ENCODE measurements at regions not wholly inside any gene's neighbourhood (a gene's known extent, or its start where the extent isn't known, plus 50 kb on each side); places are given as distances from the start of the nearest gene placed in this dataset.

GRCh38 chr5:161630948-161631347 lies 54.6 kb upstream of the GABRA6 start:
- no peaks in the 10 kb centered on the region for H3K27me3 ChIP-seq (ENCODE audit: control insufficient read depth in 3 of 3, insufficient read depth in 3 of 3, low read depth in 1 of 3, low read length in 3 of 3)
- H3K4me2 ChIP-seq (ENCODE audit: insufficient read depth, low read length, poor library complexity, severe bottlenecking): no peak overlapping the region
- no peak overlapping the region for H3K4ac ChIP-seq (ENCODE audit: low read length)
- no peaks in the 10 kb centered on the region for H3K4me1 ChIP-seq (ENCODE audit: control insufficient read depth in 2 of 2, insufficient read depth in 1 of 2, low read depth in 1 of 2, low read length in 2 of 2)
- no peak overlapping the region for H3K9ac ChIP-seq (ENCODE audit: low read depth, low read length, poor library complexity)
- no peak overlapping the region for H2BK15ac ChIP-seq (ENCODE audit: low read length)
- no peak overlapping the region for H2AK5ac ChIP-seq (ENCODE audit: low read depth, low read length)
- no peaks in the 10 kb centered on the region for H3K36me3 ChIP-seq (replicated peaks in 1 of 2; ENCODE audit: control insufficient read depth in 2 of 2, insufficient read depth in 2 of 2, low read length in 2 of 2)
- no peak overlapping the region for H3K23ac ChIP-seq (ENCODE audit: low read depth, low read length, poor library complexity)
- H2BK5ac ChIP-seq (ENCODE audit: low read length): no peak overlapping the region
- no CpG with 5 or more reads among the region's 14 CpGs for WGBS, 2 donors (ENCODE audit: extremely low coverage in 2 of 2, insufficient read length in 2 of 2, insufficient replicate concordance in 1 of 2)
- H2BK120ac ChIP-seq (ENCODE audit: low read depth, low read length): no peak overlapping the region
- no peak overlapping the region for H3K4me3 ChIP-seq (ENCODE audit: low read length in 2 of 2)
- H4K8ac ChIP-seq (ENCODE audit: low read depth, low read length): no peak overlapping the region
- no peak overlapping the region for H2AFZ ChIP-seq (ENCODE audit: low read length)
- peak overlapping the region; percentile 53 for H3K18ac ChIP-seq (ENCODE audit: low read length)
- no peak overlapping the region for H4K91ac ChIP-seq (ENCODE audit: low read depth, low read length, poor library complexity)
- H3K79me1 ChIP-seq (ENCODE audit: low read depth, low read length): no peaks in the 10 kb centered on the region
- no peak overlapping the region for H2BK12ac ChIP-seq (ENCODE audit: low read length)
- DNase-seq (ENCODE audit: low spot score): no peak
- no peak overlapping the region for H3K27ac ChIP-seq (replicated peaks; ENCODE audit: low read length)
- no peak overlapping the region for H3K14ac ChIP-seq (ENCODE audit: low read length)
- no peaks in the 10 kb centered on the region for H3K9me3 ChIP-seq (replicated peaks in 1 of 2; ENCODE audit: control insufficient read depth in 2 of 2, insufficient read depth in 1 of 2, low read depth in 1 of 2, low read length in 2 of 2)

GRCh38 chr5:161625673-161626072 lies 59.8 kb upstream of the GABRA6 start:
- H2BK12ac ChIP-seq (ENCODE audit: low read length): no peak overlapping the region
- no CpG with 5 or more reads among the region's 1 CpG for WGBS, 2 donors (ENCODE audit: extremely low coverage in 2 of 2, insufficient read length in 2 of 2, insufficient replicate concordance in 1 of 2)
- H3K23ac ChIP-seq (ENCODE audit: low read depth, low read length, poor library complexity): no peak overlapping the region
- H2BK120ac ChIP-seq (ENCODE audit: low read depth, low read length): no peak overlapping the region
- no peak for DNase-seq (ENCODE audit: low spot score)
- H3K27me3 ChIP-seq (ENCODE audit: control insufficient read depth in 3 of 3, insufficient read depth in 3 of 3, low read depth in 1 of 3, low read length in 3 of 3): no peaks in the 10 kb centered on the region
- no peak overlapping the region for H4K91ac ChIP-seq (ENCODE audit: low read depth, low read length, poor library complexity)
- no peaks in the 10 kb centered on the region for H3K9me3 ChIP-seq (replicated peaks in 1 of 2; ENCODE audit: control insufficient read depth in 2 of 2, insufficient read depth in 1 of 2, low read depth in 1 of 2, low read length in 2 of 2)
- no peaks in the 10 kb centered on the region for H3K4me1 ChIP-seq (ENCODE audit: control insufficient read depth in 2 of 2, insufficient read depth in 1 of 2, low read depth in 1 of 2, low read length in 2 of 2)
- H3K36me3 ChIP-seq (replicated peaks in 1 of 2; ENCODE audit: control insufficient read depth in 2 of 2, insufficient read depth in 2 of 2, low read length in 2 of 2): no peaks in the 10 kb centered on the region
- no peak overlapping the region for H2BK5ac ChIP-seq (ENCODE audit: low read length)
- H2AFZ ChIP-seq (ENCODE audit: low read length): no peak overlapping the region
- no peak overlapping the region for H3K4me2 ChIP-seq (ENCODE audit: insufficient read depth, low read length, poor library complexity, severe bottlenecking)
- no peak overlapping the region for H2BK15ac ChIP-seq (ENCODE audit: low read length)
- H3K9ac ChIP-seq (ENCODE audit: low read depth, low read length, poor library complexity): no peak overlapping the region
- no peak overlapping the region for H3K4ac ChIP-seq (ENCODE audit: low read length)
- H3K4me3 ChIP-seq (ENCODE audit: low read length in 2 of 2): no peak overlapping the region
- no peaks in the 10 kb centered on the region for H3K79me1 ChIP-seq (ENCODE audit: low read depth, low read length)
- no peak overlapping the region for H4K8ac ChIP-seq (ENCODE audit: low read depth, low read length)
- H2AK5ac ChIP-seq (ENCODE audit: low read depth, low read length): no peak overlapping the region
- no peak overlapping the region for H3K18ac ChIP-seq (ENCODE audit: low read length)
- H3K14ac ChIP-seq (ENCODE audit: low read length): no peak overlapping the region
- H3K27ac ChIP-seq (replicated peaks; ENCODE audit: low read length): no peak overlapping the region

GRCh38 chr5:161614342-161614741 lies 67.8 kb upstream of the GABRB2 start:
- H3K9me3 ChIP-seq (replicated peaks in 1 of 2; ENCODE audit: control insufficient read depth in 2 of 2, insufficient read depth in 1 of 2, low read depth in 1 of 2, low read length in 2 of 2): no peaks in the 10 kb centered on the region
- H3K4ac ChIP-seq (ENCODE audit: low read length): no peak overlapping the region
- no peak overlapping the region for H4K91ac ChIP-seq (ENCODE audit: low read depth, low read length, poor library complexity)
- no peak for DNase-seq (ENCODE audit: low spot score)
- no peaks in the 10 kb centered on the region for H3K27me3 ChIP-seq (ENCODE audit: control insufficient read depth in 3 of 3, insufficient read depth in 3 of 3, low read depth in 1 of 3, low read length in 3 of 3)
- no peak overlapping the region for H3K14ac ChIP-seq (ENCODE audit: low read length)
- WGBS, 2 donors (ENCODE audit: extremely low coverage in 2 of 2, insufficient read length in 2 of 2, insufficient replicate concordance in 1 of 2): no CpG with 5 or more reads among the region's 2 CpGs
- H3K4me3 ChIP-seq (ENCODE audit: low read length in 2 of 2): no peak overlapping the region
- no peaks in the 10 kb centered on the region for H3K79me1 ChIP-seq (ENCODE audit: low read depth, low read length)
- H2AK5ac ChIP-seq (ENCODE audit: low read depth, low read length): no peak overlapping the region
- no peak overlapping the region for H3K4me2 ChIP-seq (ENCODE audit: insufficient read depth, low read length, poor library complexity, severe bottlenecking)
- H2BK5ac ChIP-seq (ENCODE audit: low read length): no peak overlapping the region
- H3K36me3 ChIP-seq (replicated peaks in 1 of 2; ENCODE audit: control insufficient read depth in 2 of 2, insufficient read depth in 2 of 2, low read length in 2 of 2): no peaks in the 10 kb centered on the region
- no peak overlapping the region for H3K27ac ChIP-seq (replicated peaks; ENCODE audit: low read length)
- H3K9ac ChIP-seq (ENCODE audit: low read depth, low read length, poor library complexity): no peak overlapping the region
- H3K23ac ChIP-seq (ENCODE audit: low read depth, low read length, poor library complexity): no peak overlapping the region
- no peak overlapping the region for H3K18ac ChIP-seq (ENCODE audit: low read length)
- no peak overlapping the region for H4K8ac ChIP-seq (ENCODE audit: low read depth, low read length)
- no peak overlapping the region for H2BK120ac ChIP-seq (ENCODE audit: low read depth, low read length)
- no peaks in the 10 kb centered on the region for H3K4me1 ChIP-seq (ENCODE audit: control insufficient read depth in 2 of 2, insufficient read depth in 1 of 2, low read depth in 1 of 2, low read length in 2 of 2)
- H2BK12ac ChIP-seq (ENCODE audit: low read length): no peak overlapping the region
- no peak overlapping the region for H2AFZ ChIP-seq (ENCODE audit: low read length)
- H2BK15ac ChIP-seq (ENCODE audit: low read length): no peak overlapping the region

GRCh38 chr5:161602736-161603135 lies 56.2 kb upstream of the GABRB2 start:
- Histone ChIP-seq H4K8ac (ENCODE audit: low read depth, low read length) (no peak overlapping the region), H3K9ac (ENCODE audit: low read depth, low read length, poor library complexity) (no peak overlapping the region), H3K23ac (ENCODE audit: low read depth, low read length, poor library complexity) (no peak overlapping the region), H3K36me3 (replicated peaks in 1 of 2; ENCODE audit: control insufficient read depth in 2 of 2, insufficient read depth in 2 of 2, low read length in 2 of 2) (no peaks in the 10 kb centered on the region), H3K14ac (ENCODE audit: low read length) (no peak overlapping the region), H3K18ac (ENCODE audit: low read length) (no peak overlapping the region), H2BK12ac (ENCODE audit: low read length) (no peak overlapping the region), H3K79me1 (ENCODE audit: low read depth, low read length) (no peaks in the 10 kb centered on the region), H3K27me3 (ENCODE audit: control insufficient read depth in 3 of 3, insufficient read depth in 3 of 3, low read depth in 1 of 3, low read length in 3 of 3) (no peaks in the 10 kb centered on the region), H2BK120ac (ENCODE audit: low read depth, low read length) (no peak overlapping the region), H3K27ac (replicated peaks; ENCODE audit: low read length) (no peak overlapping the region), H3K9me3 (replicated peaks in 1 of 2; ENCODE audit: control insufficient read depth in 2 of 2, insufficient read depth in 1 of 2, low read depth in 1 of 2, low read length in 2 of 2) (no peaks in the 10 kb centered on the region), H2AFZ (ENCODE audit: low read length) (no peak overlapping the region), H2BK5ac (ENCODE audit: low read length) (no peak overlapping the region), H3K4ac (ENCODE audit: low read length) (no peak overlapping the region), H2BK15ac (ENCODE audit: low read length) (no peak overlapping the region), H3K4me3 (ENCODE audit: low read length in 2 of 2) (no peak overlapping the region), H3K4me1 (ENCODE audit: control insufficient read depth in 2 of 2, insufficient read depth in 1 of 2, low read depth in 1 of 2, low read length in 2 of 2) (peaks cover 0 to 2% of the 10 kb centered on the region in 2 donors), H3K4me2 (ENCODE audit: insufficient read depth, low read length, poor library complexity, severe bottlenecking) (no peak overlapping the region), H4K91ac (ENCODE audit: low read depth, low read length, poor library complexity) (no peak overlapping the region), H2AK5ac (ENCODE audit: low read depth, low read length) (no peak overlapping the region)
- WGBS, 2 donors (ENCODE audit: extremely low coverage in 2 of 2, insufficient read length in 2 of 2, insufficient replicate concordance in 1 of 2): no CpG with 5 or more reads among the region's 2 CpGs
- no peak for DNase-seq (ENCODE audit: low spot score)
